BLaER1 treated with 17β-estradiol and CSF1 and Interleukin-3, amounts not matched to agents 10 nM and 100 nM (cell line): ENCODE measurements at regions not wholly inside any gene's neighbourhood (a gene's known extent, or its start where the extent isn't known, plus 50 kb on each side); places are given as distances from the start of the nearest gene placed in this dataset.

Experiments used
- H3K27ac ChIP-seq, 11 experiments: shearing (Covaris generic); formaldehyde crosslinking; 2 replicates each; pipeline ENCODE4 v1.8.1; 2022
- H3K27me3 ChIP-seq, 11 experiments: shearing (Covaris generic); formaldehyde crosslinking; 2 replicates each; pipeline ENCODE4 v1.8.1; 2022
- H3K36me3 ChIP-seq, 11 experiments: shearing (Covaris generic); formaldehyde crosslinking; 2 replicates each; pipeline ENCODE4 v1.8.1; 2022
- H3K4me1 ChIP-seq, 10 experiments: shearing (Covaris generic); formaldehyde crosslinking; 2 replicates each; pipeline ENCODE4 v1.8.1; 2022
- H3K4me2 ChIP-seq, 11 experiments: shearing (Covaris generic); formaldehyde crosslinking; 2 replicates each; pipeline ENCODE4 v1.8.1; 2022
- H3K4me3 ChIP-seq, 10 experiments: shearing (Covaris generic); formaldehyde crosslinking; 2 replicates each; pipeline ENCODE4 v1.8.1; 2022
- H3K9ac ChIP-seq, 11 experiments: shearing (Covaris generic); formaldehyde crosslinking; 2 replicates each; pipeline ENCODE4 v1.8.1; 2022
- H3K9me3 ChIP-seq, 11 experiments: shearing (Covaris generic); formaldehyde crosslinking; replicated peaks in 1 of 11; 2 replicates each; pipeline ENCODE4 v1.8.1; 2022
- H4K20me1 ChIP-seq, 11 experiments: shearing (Covaris generic); formaldehyde crosslinking; 2 replicates each; pipeline ENCODE4 v1.8.1; 2022
- Cebpa-rat ChIP-seq, 11 experiments: shearing (Covaris generic); IDR thresholded peaks; 2 replicates each; pipeline ENCODE4 v1.8.1; 2022

DNA sequence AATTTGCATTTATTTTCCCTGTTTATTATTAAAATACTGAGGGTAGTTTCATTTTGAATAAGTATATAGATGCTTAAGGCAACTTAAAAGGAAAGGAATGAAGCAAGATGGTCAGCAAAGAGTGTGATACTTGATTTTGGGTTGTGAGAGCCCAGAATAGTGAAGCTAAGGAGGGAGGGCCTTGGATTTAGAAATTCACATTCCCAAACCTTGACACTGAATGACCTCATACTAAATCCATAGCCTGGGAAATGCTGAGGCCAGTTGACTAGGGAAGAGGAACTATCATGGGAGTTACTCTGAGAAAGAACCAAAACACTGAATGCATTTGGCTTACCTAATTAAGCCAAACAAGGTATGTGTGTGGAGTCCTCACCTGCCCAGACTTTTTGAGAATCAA, 292.5 kb downstream of the SPATA31D1 start:
- Histone ChIP-seq H4K20me1 (no peaks in the 10 kb centered on the region), H3K27me3 (no peaks in the 10 kb centered on the region), H3K4me2 (no peak overlapping the region), H3K4me3 (no peak overlapping the region), H3K9me3 (peaks cover 0 to 5% (median 0%) of the 10 kb centered on the region in 11 experiments; a peak in 3 of 22 replicates), H3K27ac (no peak overlapping the region), H3K9ac (no peak overlapping the region), H3K4me1 (no peaks in the 10 kb centered on the region; a peak in 1 of 20 replicates), H3K36me3 (no peaks in the 10 kb centered on the region)
- no peak for TF ChIP-seq Cebpa-rat (IDR thresholded peaks at IDR 0.05)

DNA sequence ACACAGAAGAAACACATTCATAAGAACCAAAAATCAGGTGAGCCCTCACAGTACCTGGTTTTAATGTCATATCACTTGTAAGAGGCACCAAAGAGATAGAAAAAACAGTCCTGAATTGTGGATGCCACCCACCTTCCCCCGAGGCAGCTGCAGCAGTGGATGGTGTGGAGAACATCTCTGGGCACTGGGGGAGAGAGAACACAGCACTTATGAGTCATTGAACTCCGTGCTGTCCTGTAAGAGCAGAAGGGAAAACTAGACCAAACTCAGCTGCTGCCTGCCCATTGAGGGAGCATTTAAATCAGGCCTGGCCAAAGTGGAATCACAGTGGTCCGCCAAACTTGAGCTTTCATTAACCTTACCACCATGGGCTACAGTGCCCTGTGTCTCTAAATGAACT, 296.2 kb downstream of the SPATA31D1 start:
- no peak overlapping the region for H3K4me3 ChIP-seq
- no peaks in the 10 kb centered on the region for H4K20me1 ChIP-seq
- H3K4me2 ChIP-seq: no peak overlapping the region
- H3K27ac ChIP-seq: no peak overlapping the region
- peaks cover 0 to 20% (median 9%) of the 10 kb centered on the region in 11 experiments; a peak in 13 of 22 replicates for H3K9me3 ChIP-seq
- no peak for TF ChIP-seq Cebpa-rat (IDR thresholded peaks at IDR 0.05)
- no peaks in the 10 kb centered on the region for H3K27me3 ChIP-seq
- no peaks in the 10 kb centered on the region for H3K4me1 ChIP-seq
- H3K36me3 ChIP-seq: no peaks in the 10 kb centered on the region
- no peak overlapping the region for H3K9ac ChIP-seq

DNA sequence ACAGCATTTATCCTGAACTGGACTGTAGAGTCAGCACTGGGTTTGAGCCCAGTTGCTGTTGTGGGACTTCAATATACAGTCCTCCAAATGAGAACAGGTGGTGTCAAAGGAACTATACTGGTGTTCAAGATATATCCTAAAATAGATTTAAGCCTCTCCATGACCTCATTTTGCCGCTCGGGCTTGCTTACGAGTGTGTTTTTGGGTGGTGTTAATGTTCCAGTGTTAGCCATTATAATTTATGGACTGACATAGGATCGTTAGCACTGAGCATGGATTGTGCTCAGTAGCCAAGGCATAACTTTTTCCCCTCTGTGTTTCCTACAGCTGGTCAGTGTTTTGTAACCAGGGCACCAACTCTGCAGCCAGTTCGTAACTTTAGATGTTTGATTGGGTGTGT, 306.6 kb downstream of the SPATA31D1 start:
- H3K36me3 ChIP-seq: no peaks in the 10 kb centered on the region
- H3K27me3 ChIP-seq: no peaks in the 10 kb centered on the region
- peaks cover 0 to 10% (median 0%) of the 10 kb centered on the region in 11 experiments; a peak in 5 of 22 replicates for H3K9me3 ChIP-seq
- no peak overlapping the region for H3K4me3 ChIP-seq
- no peak for TF ChIP-seq Cebpa-rat (IDR thresholded peaks at IDR 0.05)
- H4K20me1 ChIP-seq: no peaks in the 10 kb centered on the region
- no peak overlapping the region for H3K4me2 ChIP-seq
- no peak overlapping the region for H3K9ac ChIP-seq
- no peak overlapping the region for H3K27ac ChIP-seq
- H3K4me1 ChIP-seq: no peaks in the 10 kb centered on the region

DNA sequence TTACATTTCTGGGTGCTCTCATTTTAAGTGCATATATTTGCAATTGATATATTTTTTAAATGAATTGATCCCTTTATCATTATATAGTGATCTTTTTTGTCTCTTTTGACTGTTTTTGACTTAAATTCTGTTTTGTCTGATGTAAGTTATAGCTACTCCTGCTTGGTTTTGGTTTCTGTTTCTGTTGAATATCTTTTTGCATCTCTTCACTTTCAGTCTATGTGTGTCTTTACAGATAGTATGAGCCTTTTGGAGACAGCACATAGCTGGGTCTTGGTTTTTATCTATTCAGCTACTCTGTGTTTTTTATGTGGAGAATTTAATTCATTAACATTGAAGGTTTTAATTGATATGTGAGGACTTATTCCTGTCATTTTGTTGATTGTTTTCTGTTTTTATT, 311.3 kb downstream of the SPATA31D1 start:
- Histone ChIP-seq H4K20me1 (no peaks in the 10 kb centered on the region), H3K4me2 (no peak overlapping the region), H3K4me1 (no peaks in the 10 kb centered on the region), H3K9me3 (peaks cover 0 to 18% (median 5%) of the 10 kb centered on the region in 11 experiments; a peak in 4 of 22 replicates), H3K27ac (no peak overlapping the region), H3K36me3 (no peaks in the 10 kb centered on the region), H3K27me3 (no peaks in the 10 kb centered on the region), H3K9ac (no peak overlapping the region), H3K4me3 (no peak overlapping the region)
- TF ChIP-seq Cebpa-rat (IDR thresholded peaks at IDR 0.05): no peak

DNA sequence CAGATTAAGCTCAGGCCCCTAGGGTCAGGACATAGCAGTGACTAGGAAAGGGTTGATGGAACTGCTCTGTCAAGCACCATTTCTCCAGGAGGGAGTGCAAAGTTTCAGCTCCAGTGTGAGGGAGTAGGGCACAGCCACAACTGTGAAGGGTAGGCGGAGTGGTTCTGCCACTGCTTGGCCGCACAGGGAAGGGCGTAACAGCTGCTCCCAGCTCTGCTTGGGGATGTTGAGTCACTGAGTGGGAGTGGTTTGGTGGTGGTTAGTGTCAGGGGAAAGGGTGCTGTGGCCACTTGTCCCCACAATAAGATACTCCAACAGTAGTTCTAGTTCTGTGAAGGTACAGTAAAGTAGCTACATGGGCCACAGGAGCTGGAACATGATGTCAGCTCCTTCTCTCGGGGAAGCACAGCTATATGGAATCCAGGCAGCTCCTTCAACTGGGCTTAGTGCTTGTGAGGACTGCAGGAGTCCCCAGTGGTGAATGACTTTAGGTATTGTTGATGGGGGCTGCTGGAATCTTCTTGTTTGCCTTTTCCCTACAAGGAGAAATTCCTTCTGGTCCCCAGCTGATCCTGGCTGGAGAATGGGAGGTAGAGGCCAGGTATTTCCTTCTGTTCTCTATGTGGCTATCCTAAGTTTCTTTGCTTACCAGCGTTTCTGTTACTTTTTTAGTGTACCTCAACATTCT, 314.5 kb downstream of the SPATA31D1 start:
- no peak for TF ChIP-seq Cebpa-rat (IDR thresholded peaks at IDR 0.05)
- H3K27ac ChIP-seq: no peak overlapping the region
- no peak overlapping the region for H3K4me2 ChIP-seq
- no peaks in the 10 kb centered on the region for H3K4me1 ChIP-seq
- H3K36me3 ChIP-seq: no peaks in the 10 kb centered on the region
- H4K20me1 ChIP-seq: no peaks in the 10 kb centered on the region
- no peak overlapping the region for H3K9ac ChIP-seq
- H3K9me3 ChIP-seq: peaks cover 0 to 18% (median 5%) of the 10 kb centered on the region in 11 experiments; a peak in 4 of 22 replicates
- no peaks in the 10 kb centered on the region for H3K27me3 ChIP-seq
- no peak overlapping the region for H3K4me3 ChIP-seq

DNA sequence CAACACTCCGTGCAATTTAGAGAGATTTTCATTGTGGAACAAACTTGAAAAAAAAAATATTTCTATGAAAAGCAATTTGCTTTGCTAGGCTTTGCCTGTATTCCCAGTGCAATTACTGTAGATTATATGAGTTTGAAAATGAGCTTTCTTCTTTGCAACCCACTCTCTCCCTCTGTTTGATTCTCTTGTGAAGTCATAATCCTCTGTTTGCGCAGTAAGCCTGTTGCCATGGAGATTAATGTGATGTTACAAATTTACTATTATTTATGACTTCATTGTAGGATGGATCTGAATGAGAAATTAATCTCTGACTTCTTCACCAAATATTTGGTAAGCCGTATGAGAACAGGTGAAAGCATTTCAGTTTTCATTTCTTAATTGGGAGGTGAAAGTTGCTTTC, 320.3 kb downstream of the SPATA31D1 start:
- Histone ChIP-seq H3K9ac (no peak overlapping the region), H3K4me3 (no peak overlapping the region), H3K4me2 (no peak overlapping the region), H3K9me3 (no peaks in the 10 kb centered on the region), H3K4me1 (no peaks in the 10 kb centered on the region), H4K20me1 (no peaks in the 10 kb centered on the region), H3K36me3 (no peaks in the 10 kb centered on the region), H3K27me3 (no peaks in the 10 kb centered on the region), H3K27ac (no peak overlapping the region)
- no peak for TF ChIP-seq Cebpa-rat (IDR thresholded peaks at IDR 0.05)

DNA sequence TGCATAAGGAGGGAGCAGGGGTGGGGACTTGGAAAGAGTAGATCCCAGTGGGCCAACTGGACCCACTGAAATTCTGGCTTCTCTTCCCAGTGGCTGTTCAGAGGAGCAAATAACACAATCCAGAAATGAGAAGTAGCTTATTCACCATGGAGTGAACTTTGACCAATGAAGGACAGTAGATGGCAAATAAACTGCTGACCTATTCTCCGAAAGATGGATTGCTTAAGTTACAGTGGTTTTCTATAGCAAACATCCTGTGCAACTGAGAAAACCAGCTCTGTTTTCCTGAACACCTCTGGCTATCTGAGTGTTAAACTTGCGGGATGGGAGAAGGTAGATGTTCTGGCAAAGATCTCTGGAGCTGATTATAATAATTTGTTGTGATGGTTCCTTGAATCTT, 325.1 kb downstream of the SPATA31D1 start:
- Histone ChIP-seq H3K27me3 (no peaks in the 10 kb centered on the region), H3K36me3 (no peaks in the 10 kb centered on the region), H3K4me3 (no peak overlapping the region), H3K9ac (no peak overlapping the region), H3K9me3 (no peaks in the 10 kb centered on the region), H3K27ac (no peak overlapping the region), H3K4me2 (no peak overlapping the region), H4K20me1 (no peaks in the 10 kb centered on the region), H3K4me1 (no peaks in the 10 kb centered on the region)
- no peak for TF ChIP-seq Cebpa-rat (IDR thresholded peaks at IDR 0.05)

DNA sequence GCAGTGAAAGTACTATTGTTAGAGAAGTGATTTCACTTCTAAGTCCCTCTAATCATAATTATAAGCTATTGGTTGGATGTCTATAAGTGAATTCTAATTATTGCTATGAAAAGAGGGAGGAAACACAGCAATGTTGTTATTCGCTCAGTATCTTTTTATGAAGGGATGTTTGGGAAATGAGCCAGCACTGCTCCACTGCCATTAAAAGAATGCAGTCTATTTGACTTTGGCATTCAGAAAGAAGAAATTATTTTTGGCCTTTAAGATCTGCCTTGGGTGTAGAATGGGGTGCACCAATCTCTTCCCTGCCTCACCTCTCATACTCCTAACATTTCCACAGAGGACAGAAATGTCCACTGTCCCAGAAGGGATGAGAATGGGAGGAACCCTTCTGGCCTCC, 332.0 kb downstream of the SPATA31D1 start:
- Histone ChIP-seq H3K36me3 (no peaks in the 10 kb centered on the region), H4K20me1 (no peaks in the 10 kb centered on the region), H3K9ac (no peak overlapping the region), H3K9me3 (peaks cover 6 to 20% (median 9%) of the 10 kb centered on the region in 11 experiments; a peak in 21 of 22 replicates), H3K27me3 (no peaks in the 10 kb centered on the region), H3K27ac (no peak overlapping the region), H3K4me1 (no peaks in the 10 kb centered on the region), H3K4me3 (no peak overlapping the region), H3K4me2 (no peak overlapping the region)
- TF ChIP-seq Cebpa-rat (IDR thresholded peaks at IDR 0.05): no peak

DNA sequence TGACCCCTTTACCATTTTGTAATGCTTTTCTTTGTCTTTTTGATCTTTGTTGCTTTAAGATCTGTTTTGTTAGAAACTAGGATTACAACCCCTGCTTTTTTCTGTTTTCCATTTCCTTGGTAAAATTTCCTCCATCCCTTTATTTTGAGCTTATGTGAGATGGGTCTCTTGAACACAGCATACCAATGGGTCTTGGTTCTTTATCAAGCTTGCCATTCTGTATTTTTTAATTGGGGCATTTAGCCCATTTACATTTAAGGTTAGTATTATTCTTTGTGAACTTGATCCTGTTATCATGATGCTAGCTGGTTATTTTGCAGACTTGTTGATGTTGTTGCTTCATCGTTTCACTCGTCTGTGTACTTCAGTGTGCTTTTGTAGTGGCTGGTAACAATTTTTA, 337.3 kb downstream of the SPATA31D1 start:
- H3K4me2 ChIP-seq: no peak overlapping the region
- H3K4me1 ChIP-seq: no peaks in the 10 kb centered on the region
- no peak overlapping the region for H3K9ac ChIP-seq
- peaks cover 15 to 36% (median 20%) of the 10 kb centered on the region in 11 experiments; a peak in 21 of 22 replicates for H3K9me3 ChIP-seq
- TF ChIP-seq Cebpa-rat (IDR thresholded peaks at IDR 0.05): no peak
- H3K27me3 ChIP-seq: no peaks in the 10 kb centered on the region
- no peaks in the 10 kb centered on the region for H4K20me1 ChIP-seq
- no peak overlapping the region for H3K4me3 ChIP-seq
- no peaks in the 10 kb centered on the region for H3K36me3 ChIP-seq
- no peak overlapping the region for H3K27ac ChIP-seq

DNA sequence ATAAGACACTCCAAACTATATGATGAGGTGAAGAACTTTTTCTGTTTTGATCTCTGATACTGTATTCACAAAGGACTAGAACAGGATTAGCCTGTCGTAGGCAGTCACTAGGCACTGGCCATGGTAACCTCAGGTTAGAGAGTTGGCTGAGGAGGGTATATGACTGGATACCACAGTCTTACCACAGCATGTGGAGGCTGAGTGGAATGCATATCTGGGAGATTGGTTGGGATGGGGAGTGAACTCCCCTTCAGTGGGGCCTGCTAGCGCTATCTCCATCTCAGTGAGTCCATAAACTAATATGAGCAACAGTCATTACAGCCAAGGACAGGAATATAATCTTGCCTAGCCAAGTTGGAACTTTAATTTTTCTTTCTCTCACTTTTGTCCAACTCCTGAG, 339.1 kb downstream of the SPATA31D1 start:
- no peak overlapping the region for H3K27ac ChIP-seq
- no peaks in the 10 kb centered on the region for H3K36me3 ChIP-seq
- no peak for TF ChIP-seq Cebpa-rat (IDR thresholded peaks at IDR 0.05)
- no peaks in the 10 kb centered on the region for H4K20me1 ChIP-seq
- H3K4me1 ChIP-seq: no peaks in the 10 kb centered on the region
- peaks cover 15 to 33% (median 20%) of the 10 kb centered on the region in 11 experiments; a peak in 21 of 22 replicates for H3K9me3 ChIP-seq
- H3K9ac ChIP-seq: no peak overlapping the region
- H3K27me3 ChIP-seq: no peaks in the 10 kb centered on the region
- no peak overlapping the region for H3K4me3 ChIP-seq
- no peak overlapping the region for H3K4me2 ChIP-seq
